K562 (cell line): ENCODE measurements at regions not wholly inside any gene's neighbourhood (a gene's known extent, or its start where the extent isn't known, plus 50 kb on each side); places are given as distances from the start of the nearest gene placed in this dataset.

Experiments used
- ATAC-seq: fragments of 200-7000 bp; cut with Tn5 transposase; 3 replicates; pipeline ENCODE4 v1.9.1; 2020; ENCODE audit warnings: moderate library complexity
- BruUV-seq: library from RNA; stranded (reverse); fragments of 400-500 nt; replicated peaks from 2 replicates; lab custom pipeline; 2021; lab: Mats Ljungman, UMichigan
- CTCF ChIA-PET: fragments of 300-600 bp; formaldehyde crosslinking; extraction: SDS; loops from one replicate; lab custom pipeline; 2021; ENCODE audit warnings: low intra/inter-chr PET ratio; lab: Yijun Ruan, JAX
- POLR2A ChIA-PET: fragments of 300-600, 350-650 bp; sonication (Branson Sonifier 250); formaldehyde crosslinking; extraction: SDS; loops from one replicate; lab custom pipeline; 2021; ENCODE audit warnings: antibody characterized with exemption, inconsistent platforms; lab: Yijun Ruan, JAX
- DNase-seq, 4 experiments: peaks; one replicate each; pipeline versions ENCODE4 v3.0.0 to v3.0.0-alpha.2; 2011 to 2018; ENCODE audit warnings: low spot score in 3 of 4, mixed read lengths in 3 of 4; ENCODE audit errors: extremely low read depth in 1 of 4
- FAIRE-seq: peaks from 2 replicates; lab custom pipeline; 2011; peaks lifted over from hg19 to GRCh38; lab: Jason Lieb, UNC
- H2AFZ ChIP-seq: 2 replicates; pipeline ENCODE4 v1.6.0; 2011; ENCODE audit warnings: low read depth, low read length, control low read depth, inconsistent platforms
- H3K27ac ChIP-seq: fragments of 200-600 bp; 3 replicates; pipeline ENCODE4 v1.8.0; 2011; ENCODE audit warnings: low read depth, mild to moderate bottlenecking, control low read depth, inconsistent platforms, low read length, moderate library complexity, mixed read lengths; ENCODE audit errors: extremely low read depth
- H3K27me3 ChIP-seq, 2 experiments: fragments of 300-600 bp in 1 of 2; 2 replicates in 1 of 2; 3 replicates in 1 of 2; pipeline versions ENCODE4 v1.6.0 to v1.8.0; 2011; ENCODE audit warnings: inconsistent platforms in 2 of 2, low read length in 2 of 2, mild to moderate bottlenecking in 1 of 2, mixed read lengths in 1 of 2, moderate library complexity in 1 of 2; ENCODE audit not compliant: control insufficient read depth in 2 of 2, insufficient read depth in 2 of 2
- H3K36me3 ChIP-seq: fragments of 300-600 bp; 3 replicates; pipeline ENCODE4 v1.8.0; 2011; ENCODE audit warnings: mild to moderate bottlenecking, low read length, inconsistent platforms; ENCODE audit not compliant: control insufficient read depth, insufficient read depth
- H3K4me1 ChIP-seq, 2 experiments: fragments of 200-600 bp in 1 of 2; replicated peaks in 1 of 2; 2 replicates in 1 of 2; 3 replicates in 1 of 2; pipeline versions ENCODE4 v1.5.1 to v1.8.0; 2011; ENCODE audit warnings: inconsistent platforms in 2 of 2, low read length in 2 of 2, mild to moderate bottlenecking in 1 of 2, mixed read lengths in 1 of 2, moderate library complexity in 1 of 2; ENCODE audit not compliant: control insufficient read depth in 2 of 2, insufficient read depth in 2 of 2
- H3K4me2 ChIP-seq: 2 replicates; pipeline ENCODE4 v1.6.1; 2011; ENCODE audit warnings: low read length, control low read depth, inconsistent platforms, mixed read lengths; ENCODE audit not compliant: insufficient read depth
- H3K4me3 ChIP-seq: fragments of 200-600 bp; sonication (generic), shearing (Covaris generic); 2 replicates; pipeline ENCODE4 v1.5.1; 2016; ENCODE audit warnings: control low read depth, inconsistent platforms
- H3K79me2 ChIP-seq: fragments of 200-600 bp; 3 replicates; pipeline ENCODE4 v1.8.0; 2011; ENCODE audit warnings: low read length, inconsistent platforms; ENCODE audit not compliant: control insufficient read depth, insufficient read depth
- H3K9ac ChIP-seq, 2 experiments: 2 replicates each; pipeline versions ENCODE4 v1.6.0 to v1.6.1; 2011; ENCODE audit warnings: low read depth in 2 of 2, low read length in 2 of 2, control low read depth in 1 of 2, inconsistent platforms in 1 of 2, mild to moderate bottlenecking in 1 of 2, mixed read lengths in 1 of 2; ENCODE audit not compliant: insufficient read depth in 1 of 2
- H3K9me1 ChIP-seq: one replicate; pipeline ENCODE4 v1.6.0; 2011; ENCODE audit warnings: inconsistent platforms, mild to moderate bottlenecking, low read length, moderate library complexity; ENCODE audit not compliant: control insufficient read depth, insufficient read depth
- H3K9me3 ChIP-seq: replicated peaks from 2 replicates; pipeline ENCODE4 v1.5.1; 2011; ENCODE audit warnings: low read depth, low read length, inconsistent platforms; ENCODE audit not compliant: control insufficient read depth, insufficient read depth
- H4K20me1 ChIP-seq: replicated peaks from 2 replicates; pipeline ENCODE4 v1.6.1; 2011; ENCODE audit warnings: low read length, inconsistent platforms, mixed read lengths; ENCODE audit not compliant: control insufficient read depth, insufficient read depth
- HDAC6 ChIP-seq: IDR thresholded peaks from 2 replicates; pipeline ENCODE4 v1.6.1; 2012; ENCODE audit warnings: low read depth, mild to moderate bottlenecking, control low read depth, inconsistent platforms, low read length, moderate library complexity
- RNF2 ChIP-seq: sonication (generic); IDR thresholded peaks from 2 replicates; pipeline ENCODE4 v1.6.1; 2016
- TEAD1 ChIP-seq, 2 experiments: fragments of 450-650 bp in 1 of 2; sonication (generic) in 1 of 2; formaldehyde crosslinking; IDR thresholded peaks; 2 replicates each; pipeline versions ENCODE4 v1.4.0 to v1.8.0; 2020 to 2022; ENCODE audit warnings: mild to moderate bottlenecking in 2 of 2, missing genetic modification reagents in 1 of 2
- ZNF830 ChIP-seq: fragments of 250-450 bp; sonication (Bioruptor Pico); IDR thresholded peaks from 2 replicates; pipeline ENCODE4 v1.5.0; 2021; ENCODE audit warnings: mild to moderate bottlenecking
- WGBS: fragments of 100-300 bp; shearing (Covaris generic); methylation state at CpG from one replicate; pipeline ENCODE4 v1.1.6; 2016; ENCODE audit warnings: low coverage, mixed read lengths; ENCODE audit not compliant: insufficient coverage; ENCODE audit errors: missing lambda C conversion rate; 5-methylcytosine and 5-hydroxymethylcytosine counted together
- in situ Hi-C: fragments of 300-500 bp; cut with MboI; formaldehyde crosslinking; loops from 4 replicates; pipeline ENCODE4 v1.15.0; 2018; ENCODE audit warnings: inconsistent platforms, mixed read lengths
- intact Hi-C: fragments of 100-400 bp; cut with micrococcal nuclease; formaldehyde crosslinking; loops from 2 replicates; pipeline ENCODE4 v1.14.2; 2022
- TF ChIP-seq, protein P1 (sequence below): sonication (generic); formaldehyde crosslinking; IDR thresholded peaks from 2 replicates; pipeline ENCODE4 v1.8.0; 2023; ENCODE audit warnings: mild to moderate bottlenecking, missing genetic modification reagents

DNA sequence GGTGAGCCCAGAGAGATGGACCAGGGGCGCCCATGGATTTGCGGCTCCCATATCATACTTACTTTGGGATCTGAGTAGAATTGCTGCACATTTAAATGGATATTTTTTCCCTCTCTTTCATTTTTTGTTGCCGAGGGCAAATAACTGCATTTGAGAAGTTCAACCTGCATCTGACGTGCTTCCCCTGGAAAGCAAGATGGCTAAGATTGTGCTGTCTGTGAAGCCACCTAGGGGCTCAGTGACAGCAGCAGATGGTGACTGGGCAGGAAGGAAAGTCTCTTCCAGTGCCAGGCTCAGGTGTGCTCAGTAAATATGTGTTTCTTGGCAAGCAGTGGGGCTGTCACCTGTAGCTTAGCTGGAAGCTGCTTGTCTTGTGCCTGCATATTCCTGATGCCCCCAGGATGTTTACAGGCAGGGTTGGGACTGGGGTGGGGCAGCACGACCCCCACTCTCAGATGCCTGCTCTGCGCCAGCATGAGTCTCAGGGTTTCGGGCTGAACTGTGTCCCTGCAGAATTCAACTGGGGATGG lies 59.8 kb upstream of the ETV3 start:
- intact Hi-C loops = loop anchor here (1.0 kb wide), 1 partner anchor 113 kb away; no protein-coding TSS in a partner anchor
- POLR2A ChIA-PET = interaction anchor here (0.6 to 1.1 kb wide), 4 partner anchors 9 to 1455 kb away, joined by 3 read pairs; no protein-coding TSS in a partner anchor
- BruUV-seq = no TSS peak

More for the DNA sequence above, 59.8 kb upstream of the ETV3 start:
- Histone ChIP-seq H3K4me2 (no peak overlapping the region), H3K9ac (no peak overlapping the region), H3K9me1 (no peaks in the 10 kb centered on the region), H3K27ac (no peak overlapping the region), H3K4me3 (no peak overlapping the region), H3K9me3 (no peaks in the 10 kb centered on the region), H2AFZ (no peak overlapping the region), H3K79me2 (no peaks in the 10 kb centered on the region), H4K20me1 (no peaks in the 10 kb centered on the region), H3K27me3 (peaks cover 0 to 9% of the 10 kb centered on the region in 2 experiments; a peak in 2 of 5 replicates), H3K36me3 (no peaks in the 10 kb centered on the region), H3K4me1 (peaks cover 2 to 14% of the 10 kb centered on the region in 2 experiments; a peak in 2 of 5 replicates)
- CTCF ChIA-PET = interaction anchor here (3.8 kb wide), 1 partner anchor 292 kb away, joined by 37 read pairs; no protein-coding TSS in a partner anchor
- in situ Hi-C loops = loop anchor here (5.0 kb wide), 1 partner anchor 169 kb away; no protein-coding TSS in a partner anchor
- FAIRE-seq (no peak), DNase-seq (no peak), ATAC-seq (no peak)
- TF ChIP-seq RNF2 (no peak), TEAD1 (CRISPR knock-in tag; IDR thresholded peaks at IDR 0.05) (no peak), HDAC6 (no peak), ZNF830 (CRISPR knock-in tag) (no peak)
- TF ChIP-seq, protein P1, sequence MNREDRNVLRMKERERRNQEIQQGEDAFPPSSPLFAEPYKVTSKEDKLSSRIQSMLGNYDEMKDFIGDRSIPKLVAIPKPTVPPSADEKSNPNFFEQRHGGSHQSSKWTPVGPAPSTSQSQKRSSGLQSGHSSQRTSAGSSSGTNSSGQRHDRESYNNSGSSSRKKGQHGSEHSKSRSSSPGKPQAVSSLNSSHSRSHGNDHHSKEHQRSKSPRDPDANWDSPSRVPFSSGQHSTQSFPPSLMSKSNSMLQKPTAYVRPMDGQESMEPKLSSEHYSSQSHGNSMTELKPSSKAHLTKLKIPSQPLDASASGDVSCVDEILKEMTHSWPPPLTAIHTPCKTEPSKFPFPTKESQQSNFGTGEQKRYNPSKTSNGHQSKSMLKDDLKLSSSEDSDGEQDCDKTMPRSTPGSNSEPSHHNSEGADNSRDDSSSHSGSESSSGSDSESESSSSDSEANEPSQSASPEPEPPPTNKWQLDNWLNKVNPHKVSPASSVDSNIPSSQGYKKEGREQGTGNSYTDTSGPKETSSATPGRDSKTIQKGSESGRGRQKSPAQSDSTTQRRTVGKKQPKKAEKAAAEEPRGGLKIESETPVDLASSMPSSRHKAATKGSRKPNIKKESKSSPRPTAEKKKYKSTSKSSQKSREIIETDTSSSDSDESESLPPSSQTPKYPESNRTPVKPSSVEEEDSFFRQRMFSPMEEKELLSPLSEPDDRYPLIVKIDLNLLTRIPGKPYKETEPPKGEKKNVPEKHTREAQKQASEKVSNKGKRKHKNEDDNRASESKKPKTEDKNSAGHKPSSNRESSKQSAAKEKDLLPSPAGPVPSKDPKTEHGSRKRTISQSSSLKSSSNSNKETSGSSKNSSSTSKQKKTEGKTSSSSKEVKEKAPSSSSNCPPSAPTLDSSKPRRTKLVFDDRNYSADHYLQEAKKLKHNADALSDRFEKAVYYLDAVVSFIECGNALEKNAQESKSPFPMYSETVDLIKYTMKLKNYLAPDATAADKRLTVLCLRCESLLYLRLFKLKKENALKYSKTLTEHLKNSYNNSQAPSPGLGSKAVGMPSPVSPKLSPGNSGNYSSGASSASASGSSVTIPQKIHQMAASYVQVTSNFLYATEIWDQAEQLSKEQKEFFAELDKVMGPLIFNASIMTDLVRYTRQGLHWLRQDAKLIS (CRISPR knock-in tag) = no peak
- 64% methylated on average over 7 of the region's 7 CpGs for WGBS
